DND-41 (cell line): ENCODE measurements at regions not wholly inside any gene's neighbourhood (a gene's known extent, or its start where the extent isn't known, plus 50 kb on each side); places are given as distances from the start of the nearest gene placed in this dataset.

Experiments
- CTCF ChIP-seq: IDR thresholded peaks from 2 replicates; pipeline ENCODE4 v1.5.1; 2012; ENCODE audit warnings: borderline replicate concordance, low read length, moderate library complexity, mild to moderate bottlenecking; ENCODE audit not compliant: poor library complexity, severe bottlenecking; ENCODE audit errors: extremely low read depth
- EZH2 ChIP-seq: IDR thresholded peaks from 3 replicates; pipeline ENCODE4 v1.6.1; 2012; ENCODE audit warnings: borderline replicate concordance, low read depth, mild to moderate bottlenecking, moderate library complexity, low read length, inconsistent platforms; ENCODE audit not compliant: severe bottlenecking

GRCh38 chr13:37457612-37458011, 141.0 kb downstream of the POSTN start:
- TF ChIP-seq CTCF, result no peak
- no peak for TF ChIP-seq EZH2
